ENCODE measurements at regions not wholly inside any gene's neighbourhood (a gene's known extent, or its start where the extent isn't known, plus 50 kb on each side); places are given as distances from the start of the nearest gene placed in this dataset.

DNA sequence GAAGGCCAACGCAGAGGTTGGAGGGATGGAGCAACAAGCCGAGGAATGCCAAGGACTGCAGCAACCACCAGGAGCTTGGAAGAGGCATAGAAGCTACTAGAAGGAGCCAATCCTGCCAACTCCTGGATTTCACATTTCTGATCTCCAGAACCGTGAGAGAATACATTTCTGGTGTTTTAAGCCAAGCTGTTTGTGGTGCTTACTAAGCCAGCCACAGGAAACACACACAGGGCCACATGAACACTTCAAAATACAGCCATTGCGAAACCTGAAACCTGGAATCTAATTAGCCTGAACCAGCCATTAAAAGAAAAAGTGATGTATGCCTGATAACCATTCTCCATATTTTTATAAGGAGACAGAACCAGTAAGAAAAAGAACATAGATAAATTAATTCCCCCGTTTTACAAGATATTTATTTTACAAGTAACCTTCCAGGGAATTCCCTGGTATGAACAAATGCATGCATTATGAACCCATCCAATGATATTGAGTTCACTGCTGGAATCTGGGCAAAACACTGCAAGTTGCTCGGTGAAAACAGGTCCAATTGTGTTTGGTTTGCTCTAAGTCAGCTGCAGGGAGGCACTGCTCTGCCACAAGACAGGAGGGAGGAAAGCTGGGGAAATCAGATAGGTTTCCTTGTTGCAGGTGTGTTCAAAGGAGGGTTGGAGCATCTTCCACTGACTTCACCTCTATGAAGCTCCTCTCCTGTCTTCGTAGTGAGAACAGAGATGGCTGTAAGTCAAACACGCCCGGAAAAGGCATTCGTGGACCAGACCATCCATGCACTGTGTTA, 70.2 kb downstream of the ETS2 start:
- TF ChIP-seq, protein P1, sequence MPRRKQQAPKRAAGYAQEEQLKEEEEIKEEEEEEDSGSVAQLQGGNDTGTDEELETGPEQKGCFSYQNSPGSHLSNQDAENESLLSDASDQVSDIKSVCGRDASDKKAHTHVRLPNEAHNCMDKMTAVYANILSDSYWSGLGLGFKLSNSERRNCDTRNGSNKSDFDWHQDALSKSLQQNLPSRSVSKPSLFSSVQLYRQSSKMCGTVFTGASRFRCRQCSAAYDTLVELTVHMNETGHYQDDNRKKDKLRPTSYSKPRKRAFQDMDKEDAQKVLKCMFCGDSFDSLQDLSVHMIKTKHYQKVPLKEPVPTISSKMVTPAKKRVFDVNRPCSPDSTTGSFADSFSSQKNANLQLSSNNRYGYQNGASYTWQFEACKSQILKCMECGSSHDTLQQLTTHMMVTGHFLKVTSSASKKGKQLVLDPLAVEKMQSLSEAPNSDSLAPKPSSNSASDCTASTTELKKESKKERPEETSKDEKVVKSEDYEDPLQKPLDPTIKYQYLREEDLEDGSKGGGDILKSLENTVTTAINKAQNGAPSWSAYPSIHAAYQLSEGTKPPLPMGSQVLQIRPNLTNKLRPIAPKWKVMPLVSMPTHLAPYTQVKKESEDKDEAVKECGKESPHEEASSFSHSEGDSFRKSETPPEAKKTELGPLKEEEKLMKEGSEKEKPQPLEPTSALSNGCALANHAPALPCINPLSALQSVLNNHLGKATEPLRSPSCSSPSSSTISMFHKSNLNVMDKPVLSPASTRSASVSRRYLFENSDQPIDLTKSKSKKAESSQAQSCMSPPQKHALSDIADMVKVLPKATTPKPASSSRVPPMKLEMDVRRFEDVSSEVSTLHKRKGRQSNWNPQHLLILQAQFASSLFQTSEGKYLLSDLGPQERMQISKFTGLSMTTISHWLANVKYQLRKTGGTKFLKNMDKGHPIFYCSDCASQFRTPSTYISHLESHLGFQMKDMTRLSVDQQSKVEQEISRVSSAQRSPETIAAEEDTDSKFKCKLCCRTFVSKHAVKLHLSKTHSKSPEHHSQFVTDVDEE (CRISPR knock-in tag; IDR thresholded peaks at IDR 0.05), result no peak
- TF ChIP-seq CSDC2 (CRISPR knock-in tag; IDR thresholded peaks at IDR 0.05) (no peak), ARNTL (CRISPR knock-in tag; IDR thresholded peaks at IDR 0.05; ENCODE audit: borderline replicate concordance, low read depth) (no peak), ZNF8 (CRISPR knock-in tag; IDR thresholded peaks at IDR 0.05) (no peak), ZFP30 (CRISPR knock-in tag; IDR thresholded peaks at IDR 0.05) (no peak), ZC3H10 (CRISPR knock-in tag; IDR thresholded peaks at IDR 0.05) (no peak), RARB (CRISPR knock-in tag; IDR thresholded peaks at IDR 0.05) (no peak), TOX (CRISPR knock-in tag; IDR thresholded peaks at IDR 0.05; ENCODE audit: borderline replicate concordance) (no peak), TCF4 (CRISPR knock-in tag; IDR thresholded peaks at IDR 0.05; ENCODE audit: borderline replicate concordance) (no peak), ZNF565 (CRISPR knock-in tag; conservative IDR thresholded peaks at IDR 0.05; ENCODE audit: low read depth) (no peak), ESRRG (CRISPR knock-in tag; IDR thresholded peaks at IDR 0.05) (no peak), SNAI2 (CRISPR knock-in tag; IDR thresholded peaks at IDR 0.05) (no peak), GLIS3 (CRISPR knock-in tag; IDR thresholded peaks at IDR 0.05) (no peak), BACH2 (CRISPR knock-in tag; IDR thresholded peaks at IDR 0.05; ENCODE audit: borderline replicate concordance) (no peak)
- TF ChIP-seq, protein P2, sequence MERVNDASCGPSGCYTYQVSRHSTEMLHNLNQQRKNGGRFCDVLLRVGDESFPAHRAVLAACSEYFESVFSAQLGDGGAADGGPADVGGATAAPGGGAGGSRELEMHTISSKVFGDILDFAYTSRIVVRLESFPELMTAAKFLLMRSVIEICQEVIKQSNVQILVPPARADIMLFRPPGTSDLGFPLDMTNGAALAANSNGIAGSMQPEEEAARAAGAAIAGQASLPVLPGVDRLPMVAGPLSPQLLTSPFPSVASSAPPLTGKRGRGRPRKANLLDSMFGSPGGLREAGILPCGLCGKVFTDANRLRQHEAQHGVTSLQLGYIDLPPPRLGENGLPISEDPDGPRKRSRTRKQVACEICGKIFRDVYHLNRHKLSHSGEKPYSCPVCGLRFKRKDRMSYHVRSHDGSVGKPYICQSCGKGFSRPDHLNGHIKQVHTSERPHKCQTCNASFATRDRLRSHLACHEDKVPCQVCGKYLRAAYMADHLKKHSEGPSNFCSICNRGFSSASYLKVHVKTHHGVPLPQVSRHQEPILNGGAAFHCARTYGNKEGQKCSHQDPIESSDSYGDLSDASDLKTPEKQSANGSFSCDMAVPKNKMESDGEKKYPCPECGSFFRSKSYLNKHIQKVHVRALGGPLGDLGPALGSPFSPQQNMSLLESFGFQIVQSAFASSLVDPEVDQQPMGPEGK (CRISPR knock-in tag; IDR thresholded peaks at IDR 0.05; ENCODE audit: borderline replicate concordance), result no peak
- TF ChIP-seq, protein P3, sequence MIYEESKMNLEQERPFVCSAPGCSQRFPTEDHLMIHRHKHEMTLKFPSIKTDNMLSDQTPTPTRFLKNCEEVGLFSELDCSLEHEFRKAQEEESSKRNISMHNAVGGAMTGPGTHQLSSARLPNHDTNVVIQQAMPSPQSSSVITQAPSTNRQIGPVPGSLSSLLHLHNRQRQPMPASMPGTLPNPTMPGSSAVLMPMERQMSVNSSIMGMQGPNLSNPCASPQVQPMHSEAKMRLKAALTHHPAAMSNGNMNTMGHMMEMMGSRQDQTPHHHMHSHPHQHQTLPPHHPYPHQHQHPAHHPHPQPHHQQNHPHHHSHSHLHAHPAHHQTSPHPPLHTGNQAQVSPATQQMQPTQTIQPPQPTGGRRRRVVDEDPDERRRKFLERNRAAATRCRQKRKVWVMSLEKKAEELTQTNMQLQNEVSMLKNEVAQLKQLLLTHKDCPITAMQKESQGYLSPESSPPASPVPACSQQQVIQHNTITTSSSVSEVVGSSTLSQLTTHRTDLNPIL (CRISPR knock-in tag; IDR thresholded peaks at IDR 0.05; ENCODE audit: low read depth), result no peak
- TF ChIP-seq, protein P4, sequence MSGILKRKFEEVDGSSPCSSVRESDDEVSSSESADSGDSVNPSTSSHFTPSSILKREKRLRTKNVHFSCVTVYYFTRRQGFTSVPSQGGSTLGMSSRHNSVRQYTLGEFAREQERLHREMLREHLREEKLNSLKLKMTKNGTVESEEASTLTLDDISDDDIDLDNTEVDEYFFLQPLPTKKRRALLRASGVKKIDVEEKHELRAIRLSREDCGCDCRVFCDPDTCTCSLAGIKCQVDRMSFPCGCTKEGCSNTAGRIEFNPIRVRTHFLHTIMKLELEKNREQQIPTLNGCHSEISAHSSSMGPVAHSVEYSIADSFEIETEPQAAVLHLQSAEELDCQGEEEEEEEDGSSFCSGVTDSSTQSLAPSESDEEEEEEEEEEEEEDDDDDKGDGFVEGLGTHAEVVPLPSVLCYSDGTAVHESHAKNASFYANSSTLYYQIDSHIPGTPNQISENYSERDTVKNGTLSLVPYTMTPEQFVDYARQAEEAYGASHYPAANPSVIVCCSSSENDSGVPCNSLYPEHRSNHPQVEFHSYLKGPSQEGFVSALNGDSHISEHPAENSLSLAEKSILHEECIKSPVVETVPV (CRISPR knock-in tag; IDR thresholded peaks at IDR 0.05), result no peak
- TF ChIP-seq, protein P5, sequence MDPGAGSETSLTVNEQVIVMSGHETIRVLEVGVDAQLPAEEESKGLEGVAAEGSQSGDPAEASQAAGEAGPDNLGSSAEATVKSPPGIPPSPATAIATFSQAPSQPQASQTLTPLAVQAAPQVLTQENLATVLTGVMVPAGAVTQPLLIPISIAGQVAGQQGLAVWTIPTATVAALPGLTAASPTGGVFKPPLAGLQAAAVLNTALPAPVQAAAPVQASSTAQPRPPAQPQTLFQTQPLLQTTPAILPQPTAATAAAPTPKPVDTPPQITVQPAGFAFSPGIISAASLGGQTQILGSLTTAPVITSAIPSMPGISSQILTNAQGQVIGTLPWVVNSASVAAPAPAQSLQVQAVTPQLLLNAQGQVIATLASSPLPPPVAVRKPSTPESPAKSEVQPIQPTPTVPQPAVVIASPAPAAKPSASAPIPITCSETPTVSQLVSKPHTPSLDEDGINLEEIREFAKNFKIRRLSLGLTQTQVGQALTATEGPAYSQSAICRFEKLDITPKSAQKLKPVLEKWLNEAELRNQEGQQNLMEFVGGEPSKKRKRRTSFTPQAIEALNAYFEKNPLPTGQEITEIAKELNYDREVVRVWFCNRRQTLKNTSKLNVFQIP (CRISPR knock-in tag; IDR thresholded peaks at IDR 0.05; ENCODE audit: borderline replicate concordance, low read depth), result no peak
- no peak for ATAC-seq
